Neural cell (in vitro differentiated cells): ENCODE measurements at regions not wholly inside any gene's neighbourhood (a gene's known extent, or its start where the extent isn't known, plus 50 kb on each side); places are given as distances from the start of the nearest gene placed in this dataset.

Experiments used
- H2AFZ ChIP-seq: fragments of 200-600, 300-800 bp; sonication (generic), shearing (Covaris generic); 2 replicates; pipeline ENCODE4 v1.6.0; 2014; ENCODE audit warnings: low read depth, mild to moderate bottlenecking, antibody characterized with exemption, low read length, moderate library complexity
- H3F3A ChIP-seq: fragments of 200-600 bp; shearing (Covaris generic); 2 replicates; pipeline ENCODE4 v1.6.1; 2016; ENCODE audit warnings: mild to moderate bottlenecking, moderate library complexity, mixed read lengths, antibody characterized with exemption, low read length; ENCODE audit not compliant: insufficient read depth, poor library complexity, severe bottlenecking
- H3K27ac ChIP-seq: fragments of 200-600, 300-800 bp; sonication (generic), shearing (Covaris generic); 2 replicates; pipeline ENCODE4 v1.5.1; 2014; ENCODE audit warnings: mild to moderate bottlenecking, low read length, moderate library complexity
- H3K27me3 ChIP-seq: fragments of 300-800, 200-600 bp; sonication (generic), shearing (Covaris generic); 2 replicates; pipeline ENCODE4 v1.6.0; 2014; ENCODE audit warnings: mild to moderate bottlenecking, low read depth, low read length, moderate library complexity; ENCODE audit not compliant: insufficient read depth
- H3K36me3 ChIP-seq: fragments of 300-800, 200-600 bp; sonication (generic), shearing (Covaris generic); 2 replicates; pipeline ENCODE4 v1.5.1; 2014; ENCODE audit warnings: mild to moderate bottlenecking, antibody characterized with exemption, low read length, moderate library complexity; ENCODE audit not compliant: insufficient read depth
- H3K4me2 ChIP-seq: fragments of 300-800, 200-600 bp; sonication (generic), shearing (Covaris generic); 2 replicates; pipeline ENCODE4 v1.6.0; 2014; ENCODE audit warnings: mild to moderate bottlenecking, low read length
- H3K4me3 ChIP-seq: fragments of 300-800, 200-600 bp; sonication (generic), shearing (Covaris generic); 2 replicates; pipeline ENCODE4 v1.5.1; 2014; ENCODE audit warnings: mild to moderate bottlenecking, low read length, moderate library complexity
- H3K79me2 ChIP-seq: fragments of 200-600 bp; shearing (Covaris generic); replicated peaks from 2 replicates; pipeline ENCODE4 v1.6.0; 2014; ENCODE audit warnings: mild to moderate bottlenecking, low read length, moderate library complexity; ENCODE audit not compliant: insufficient read depth
- H3K9ac ChIP-seq: fragments of 300-800, 200-600 bp; sonication (generic), shearing (Covaris generic); 2 replicates; pipeline ENCODE4 v1.6.1; 2016; ENCODE audit warnings: mild to moderate bottlenecking, low read length, mixed read lengths
- H3K9me2 ChIP-seq: fragments of 200-600 bp; shearing (Covaris generic); 2 replicates; pipeline ENCODE4 v1.6.1; 2016; ENCODE audit warnings: mild to moderate bottlenecking, low read length, mixed read lengths; ENCODE audit not compliant: insufficient read depth
- H3K9me3 ChIP-seq: fragments of 200-600, 300-800 bp; sonication (generic), shearing (Covaris generic); 2 replicates; pipeline ENCODE4 v1.6.1; 2016; ENCODE audit warnings: mild to moderate bottlenecking, mixed run types, low read length, moderate library complexity, mixed read lengths
- H4K20me1 ChIP-seq: fragments of 200-600 bp; shearing (Covaris generic); 2 replicates; pipeline ENCODE4 v1.6.1; 2016; ENCODE audit warnings: mild to moderate bottlenecking, mixed run types; ENCODE audit not compliant: insufficient read depth
- EZH2 ChIP-seq: fragments of 200-600, 300-800 bp; shearing (Covaris generic), sonication (generic); IDR thresholded peaks from 2 replicates; pipeline ENCODE4 v1.6.1; 2014; ENCODE audit warnings: antibody characterized with exemption, low read length, borderline replicate concordance, mild to moderate bottlenecking; ENCODE audit not compliant: insufficient read depth, poor library complexity, severe bottlenecking
- POLR2AphosphoS5 ChIP-seq: IDR thresholded peaks from 2 replicates; pipeline ENCODE4 v1.6.1; 2012
- RAD21 ChIP-seq: fragments of 450-650 bp; conservative IDR thresholded peaks from 2 replicates; pipeline ENCODE4 v1.6.1; 2014; ENCODE audit warnings: antibody characterized with exemption, mild to moderate bottlenecking, moderate library complexity
- REST ChIP-seq: IDR thresholded peaks from 2 replicates; pipeline ENCODE4 v1.6.1; 2012; ENCODE audit warnings: borderline replicate concordance
- SMC3 ChIP-seq: fragments of 450-650 bp; conservative IDR thresholded peaks from 2 replicates; pipeline ENCODE4 v1.6.1; 2014; ENCODE audit warnings: antibody characterized with exemption, mild to moderate bottlenecking, moderate library complexity; ENCODE audit not compliant: poor library complexity

DNA sequence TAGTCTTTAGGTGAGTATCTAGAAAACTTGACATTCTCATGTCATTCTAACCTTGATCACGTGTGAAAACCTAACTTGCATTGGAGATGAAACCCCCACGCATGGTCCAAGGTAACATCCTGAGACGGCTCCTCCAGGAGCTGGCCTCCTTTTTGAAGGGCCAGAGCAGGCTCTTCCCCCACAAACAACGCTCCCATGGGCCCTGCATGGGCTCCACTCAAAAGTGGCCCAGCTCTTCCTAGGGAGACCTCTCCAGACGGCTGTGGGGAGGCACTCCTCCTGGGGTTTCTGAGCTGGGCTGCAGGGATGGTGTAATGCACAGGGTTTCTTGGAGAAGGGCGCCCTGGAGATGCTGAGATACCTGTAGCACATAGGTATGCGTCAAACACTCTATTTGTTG lies 296.2 kb upstream of the IRX1 start:
- Histone ChIP-seq H4K20me1 (no peaks in the 10 kb centered on the region), H2AFZ (no peak overlapping the region), H3K9ac (no peak overlapping the region), H3K9me3 (no peaks in the 10 kb centered on the region), H3K36me3 (no peaks in the 10 kb centered on the region), H3K4me3 (no peak overlapping the region), H3K27me3 (no peaks in the 10 kb centered on the region), H3K4me2 (no peak overlapping the region), H3K79me2 (no peaks in the 10 kb centered on the region), H3F3A (no peaks in the 10 kb centered on the region), H3K9me2 (no peaks in the 10 kb centered on the region), H3K27ac (no peak overlapping the region)
- TF ChIP-seq SMC3 (no peak), RAD21 (no peak), REST (no peak), POLR2AphosphoS5 (no peak), EZH2 (no peak)

DNA sequence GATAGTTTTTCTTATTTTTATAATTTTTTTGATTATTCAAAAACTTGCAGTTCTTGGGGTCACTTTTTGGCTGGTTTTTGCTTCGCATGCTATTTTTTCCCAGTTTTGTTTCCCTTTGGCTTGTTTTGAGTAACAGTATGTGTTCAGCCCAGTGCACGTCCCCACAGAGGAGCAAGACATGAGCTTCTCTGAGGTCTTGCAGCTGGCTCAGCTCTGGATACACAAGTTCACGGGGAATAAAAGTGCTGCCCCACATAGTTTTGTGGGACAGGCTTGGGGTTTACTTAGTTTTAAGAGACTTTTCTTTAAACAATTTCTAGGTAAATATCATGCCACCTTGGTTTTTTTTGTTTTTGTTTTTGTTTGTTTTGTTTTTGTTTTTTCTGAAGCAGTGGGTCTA lies 297.8 kb upstream of the IRX1 start:
- no peak overlapping the region for H2AFZ ChIP-seq
- H3K79me2 ChIP-seq, result no peaks in the 10 kb centered on the region
- no peaks in the 10 kb centered on the region for H3K36me3 ChIP-seq

More for the DNA sequence above, 297.8 kb upstream of the IRX1 start:
- Histone ChIP-seq H3F3A (no peaks in the 10 kb centered on the region), H3K4me2 (no peak overlapping the region), H4K20me1 (no peaks in the 10 kb centered on the region), H3K9me3 (no peaks in the 10 kb centered on the region), H3K9me2 (no peaks in the 10 kb centered on the region), H3K27ac (no peak overlapping the region), H3K9ac (no peak overlapping the region), H3K27me3 (no peaks in the 10 kb centered on the region), H3K4me3 (no peak overlapping the region)
- no peak for TF ChIP-seq REST
